ENCODE measurements at regions not wholly inside any gene's neighbourhood (a gene's known extent, or its start where the extent isn't known, plus 50 kb on each side); places are given as distances from the start of the nearest gene placed in this dataset.
"Not testable (repeated sequence)": the region's sequence is repeated elsewhere in the genome, so short reads cannot be mapped to it uniquely, and the experiment has no call there.

GRCh38 chr1:79912813-79913212, 906.3 kb upstream of the ADGRL4 start:
- FAIRE-seq = no peak
- DNase-seq (ENCODE audit: low spot score) = no peak

- DNase-seq (ENCODE audit: low spot score) (no peak), FAIRE-seq (no peak)
These were observed 896.8 kb upstream of the ADGRL4 start for GRCh38 chr1:79903321-79903720.

GRCh38 chr1:79902418-79902817, 895.9 kb upstream of the ADGRL4 start:
- FAIRE-seq (no peak), DNase-seq (ENCODE audit: low spot score) (no peak)

GRCh38 chr1:79899914-79900313, 893.4 kb upstream of the ADGRL4 start:
- DNase-seq (ENCODE audit: low spot score) = peak; percentile 74
- FAIRE-seq = no peak

- DNase-seq (ENCODE audit: low spot score) (no peak), FAIRE-seq (no peak)
These were observed 889.6 kb upstream of the ADGRL4 start for GRCh38 chr1:79896140-79896539.

- FAIRE-seq = no peak
- DNase-seq (ENCODE audit: low spot score) = no peak
These were observed 889.0 kb upstream of the ADGRL4 start for GRCh38 chr1:79895573-79895972.

GRCh38 chr1:79894129-79894528, 887.6 kb upstream of the ADGRL4 start:
- not testable (repeated sequence) for DNase-seq (ENCODE audit: low spot score); FAIRE-seq

GRCh38 chr1:79887059-79887458, 880.5 kb upstream of the ADGRL4 start:
- DNase-seq (ENCODE audit: low spot score) (no peak), FAIRE-seq (no peak)

- FAIRE-seq = no peak
- no peak for DNase-seq (ENCODE audit: low spot score)
These were observed 878.6 kb upstream of the ADGRL4 start for GRCh38 chr1:79885101-79885500.

GRCh38 chr1:79877086-79877485, 870.6 kb upstream of the ADGRL4 start:
- no peak for FAIRE-seq

GRCh38 chr1:79875187-79875586, 868.7 kb upstream of the ADGRL4 start:
- DNase-seq (ENCODE audit: low spot score) (no peak), FAIRE-seq (no peak)

More at GRCh38 chr1:79877086-79877485, 870.6 kb upstream of the ADGRL4 start:
- no peak for DNase-seq (ENCODE audit: low spot score)

- DNase-seq (ENCODE audit: low spot score) = no peak
- FAIRE-seq = no peak
These were observed 867.8 kb upstream of the ADGRL4 start for GRCh38 chr1:79874289-79874688.

GRCh38 chr1:79859212-79859948, 852.9 kb upstream of the ADGRL4 start:
- no peak for DNase-seq (ENCODE audit: low spot score)
- FAIRE-seq = no peak

GRCh38 chr1:79852004-79852403, 845.5 kb upstream of the ADGRL4 start:
- DNase-seq (ENCODE audit: low spot score) (no peak), FAIRE-seq (no peak)

- FAIRE-seq (no peak), DNase-seq (ENCODE audit: low spot score) (no peak)
These were observed 842.9 kb upstream of the ADGRL4 start for GRCh38 chr1:79849388-79849787.

GRCh38 chr1:79848316-79848715, 841.8 kb upstream of the ADGRL4 start:
- FAIRE-seq = no peak
- DNase-seq (ENCODE audit: low spot score) = no peak

GRCh38 chr1:79847700-79848099, 841.2 kb upstream of the ADGRL4 start:
- FAIRE-seq = no peak
- DNase-seq (ENCODE audit: low spot score) = no peak

- DNase-seq (ENCODE audit: low spot score) (no peak), FAIRE-seq (no peak)
These were observed 839.4 kb upstream of the ADGRL4 start for GRCh38 chr1:79845936-79846335.

GRCh38 chr1:79842811-79843210, 836.3 kb upstream of the ADGRL4 start:
- FAIRE-seq (no peak), DNase-seq (ENCODE audit: low spot score) (no peak)

GRCh38 chr1:79839882-79840281, 833.4 kb upstream of the ADGRL4 start:
- DNase-seq (ENCODE audit: low spot score) = no peak

GRCh38 chr1:79827446-79827845, 820.9 kb upstream of the ADGRL4 start:
- FAIRE-seq (no peak), DNase-seq (ENCODE audit: low spot score) (no peak)

More at GRCh38 chr1:79839882-79840281, 833.4 kb upstream of the ADGRL4 start:
- FAIRE-seq = no peak

GRCh38 chr1:79825551-79825950, 819.0 kb upstream of the ADGRL4 start:
- FAIRE-seq (no peak), DNase-seq (ENCODE audit: low spot score) (no peak)

GRCh38 chr1:79822053-79822452, 815.5 kb upstream of the ADGRL4 start:
- no peak for DNase-seq (ENCODE audit: low spot score)
- FAIRE-seq = no peak

- DNase-seq (ENCODE audit: low spot score) = no peak
- FAIRE-seq = no peak
These were observed 812.6 kb upstream of the ADGRL4 start for GRCh38 chr1:79819140-79819539.

All from RCC 7860 (cell line).